Stimulated activated CD8-positive, alpha-beta memory T cell treated with anti-CD3 and anti-CD28 coated beads, Interleukin-15, amount 100 ng/mL, for 1 hour (primary cell): ENCODE measurements at regions not wholly inside any gene's neighbourhood (a gene's known extent, or its start where the extent isn't known, plus 50 kb on each side); places are given as distances from the start of the nearest gene placed in this dataset.

Source experiments
- DNase-seq: peaks from one replicate; pipeline ENCODE4 v3.0.0-alpha.2; 2020; ENCODE audit warnings: low read depth

DNA sequence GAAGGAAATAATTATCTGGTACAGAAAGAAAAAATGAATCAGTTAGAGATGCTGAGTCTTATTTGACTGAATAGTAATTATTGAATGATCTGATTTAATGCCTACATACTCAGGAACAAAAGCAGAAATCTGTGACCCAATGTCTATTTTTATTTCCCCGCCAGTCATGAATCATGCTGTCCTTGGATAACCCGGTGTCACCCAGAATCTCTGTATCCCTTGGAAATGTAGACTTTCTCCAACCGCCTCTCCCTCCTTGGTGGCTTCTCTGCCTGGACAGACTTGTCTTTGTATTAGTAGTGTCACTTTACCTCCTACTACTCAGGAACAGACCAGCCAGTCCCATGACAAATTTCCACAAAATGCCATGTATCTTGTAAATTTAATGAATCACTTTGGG is 173.3 kb upstream of the PDGFD start:
- DNase-seq, result no peak

DNA sequence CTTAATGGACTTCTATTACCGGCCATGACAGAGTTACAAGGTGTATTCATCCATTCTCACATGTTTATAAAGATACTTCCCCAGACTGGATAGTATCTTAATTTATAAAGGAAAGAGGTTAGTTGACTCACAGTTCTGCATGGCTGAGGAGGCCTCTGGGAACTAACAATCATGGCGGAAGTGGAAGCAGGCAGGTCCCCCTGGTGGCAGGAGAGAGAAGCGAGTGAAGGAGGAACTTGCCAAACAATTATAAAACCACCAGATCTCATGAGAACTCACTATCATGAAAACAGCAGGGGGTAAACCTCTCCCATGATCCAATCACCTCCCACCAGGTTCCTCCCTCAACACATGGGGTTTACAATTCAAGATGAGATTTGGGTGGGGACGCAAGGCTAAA is 170.0 kb upstream of the PDGFD start:
- no peak for DNase-seq

DNA sequence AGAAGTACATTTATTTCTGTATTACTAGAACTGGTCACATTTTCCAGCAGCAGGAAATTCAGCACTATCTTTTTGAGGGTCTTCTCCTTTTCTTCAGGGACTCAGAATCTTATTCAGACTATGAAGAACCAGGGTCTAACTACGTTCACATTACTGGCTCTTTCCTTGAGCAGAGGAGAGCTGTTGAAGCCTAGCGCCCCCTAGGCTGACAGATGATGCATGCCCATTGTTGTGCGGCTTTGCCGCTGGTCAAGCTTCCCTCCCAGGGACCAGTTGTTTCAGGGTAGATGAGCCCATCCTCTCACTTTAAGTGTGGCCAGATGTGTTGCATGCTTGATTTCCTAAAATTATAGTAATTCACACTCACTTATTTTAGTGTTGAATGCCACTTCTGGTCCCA is 168.2 kb upstream of the PDGFD start:
- DNase-seq, result no peak

DNA sequence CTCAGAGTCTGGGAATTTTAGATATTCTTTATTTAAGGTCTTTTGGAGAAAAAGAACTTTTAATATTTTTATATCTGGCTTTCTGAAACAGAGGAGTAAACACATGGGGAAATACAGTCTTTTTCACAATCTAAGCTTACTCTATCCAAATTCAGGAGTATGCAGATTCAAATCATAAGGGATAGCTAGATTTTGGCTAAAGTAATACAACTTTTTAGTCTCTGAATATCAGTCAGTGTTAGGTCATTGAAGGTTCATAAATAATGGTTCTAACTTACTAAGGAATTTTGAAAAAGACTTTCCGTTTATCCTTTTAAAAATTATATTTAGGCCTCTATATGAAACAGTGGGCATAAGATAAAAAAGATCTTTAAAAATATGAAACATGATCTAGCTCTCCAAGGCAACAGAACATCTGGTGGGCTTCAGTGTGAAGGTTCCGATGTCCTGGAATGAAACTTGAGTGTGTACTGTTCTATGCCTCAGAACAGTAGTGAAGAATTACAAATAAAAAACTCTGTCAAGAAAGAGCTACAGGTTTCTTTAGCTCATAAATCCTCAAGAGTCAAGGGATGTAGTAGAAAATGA is 165.2 kb upstream of the PDGFD start:
- no peak for DNase-seq

- DNase-seq, result no peak
These were observed 164.6 kb upstream of the PDGFD start for GRCh38 chr11:104328512-104328907.

DNA sequence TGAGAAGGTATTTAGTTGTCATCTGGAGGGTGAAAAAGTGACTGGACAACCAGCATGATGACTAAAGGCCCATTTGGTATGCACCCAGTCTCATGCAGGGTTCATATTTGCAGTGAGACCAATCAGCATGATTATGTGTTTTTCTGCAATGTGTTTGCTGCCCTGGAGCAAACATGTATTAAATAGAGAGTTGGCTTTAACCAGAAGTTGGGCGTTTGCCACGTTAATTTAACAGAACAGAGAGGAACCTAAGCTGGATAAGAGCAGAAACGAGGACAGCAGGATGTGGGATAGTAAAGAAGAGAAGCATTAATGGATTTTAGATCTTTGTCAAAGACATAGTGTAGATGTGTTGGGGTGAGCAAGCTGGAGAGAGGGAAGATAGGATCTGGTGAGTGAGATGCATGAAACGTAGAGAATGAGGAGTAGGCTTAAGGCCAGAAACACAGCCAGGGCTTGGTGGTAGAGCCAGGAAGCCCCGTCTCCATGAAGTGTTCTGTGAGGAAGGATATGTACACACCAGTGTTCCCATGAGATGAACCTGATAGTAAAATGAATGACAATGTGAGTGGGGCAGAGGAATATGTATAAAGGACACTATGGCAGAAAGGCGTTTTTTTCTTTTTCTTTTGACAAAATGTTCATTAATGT is 164.0 kb upstream of the PDGFD start:
- DNase-seq, result no peak

GRCh38 chr11:104325093-104325492 is 161.1 kb upstream of the PDGFD start:
- DNase-seq, result no peak

DNA sequence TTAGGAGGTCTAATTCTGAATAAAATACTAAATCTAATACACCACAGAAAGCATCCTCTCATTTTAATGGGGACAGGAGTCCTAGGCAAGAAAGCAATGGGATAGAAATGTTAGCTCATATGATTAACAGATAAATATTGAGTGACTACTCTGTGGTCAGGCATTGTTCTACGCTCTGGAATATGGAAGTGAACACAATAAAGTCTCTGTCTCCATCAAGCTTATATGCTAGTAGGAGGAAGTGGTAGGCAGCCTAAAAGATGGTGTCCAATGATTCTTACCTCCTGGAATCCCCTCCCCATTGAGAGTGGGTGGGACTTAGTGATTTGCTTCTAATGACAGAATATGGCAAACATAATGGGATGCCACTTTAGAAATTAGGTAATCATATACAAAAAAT is 160.3 kb upstream of the PDGFD start:
- DNase-seq, result no peak

- DNase-seq, result no peak
These were observed 159.9 kb upstream of the PDGFD start for GRCh38 chr11:104323841-104324240.

DNA sequence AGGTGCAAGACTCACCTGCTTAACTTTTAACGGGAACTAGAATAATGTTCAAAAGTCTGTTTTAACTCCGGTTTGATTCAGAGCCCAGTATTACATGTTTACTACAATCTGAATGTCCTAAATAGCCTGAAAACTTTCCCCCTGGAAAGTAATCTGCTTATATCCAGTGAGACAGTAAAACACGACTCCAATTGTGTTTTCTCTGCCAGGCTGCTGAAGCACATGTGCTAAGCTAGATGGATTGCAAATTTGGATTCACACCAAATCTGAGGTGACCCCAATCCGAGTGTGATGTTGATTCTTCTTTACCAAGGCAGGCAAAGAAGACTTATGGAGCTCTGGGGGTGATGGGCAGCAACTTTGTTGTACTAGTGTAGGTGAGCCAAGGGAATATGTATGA is 158.7 kb upstream of the PDGFD start:
- no peak for DNase-seq

DNA sequence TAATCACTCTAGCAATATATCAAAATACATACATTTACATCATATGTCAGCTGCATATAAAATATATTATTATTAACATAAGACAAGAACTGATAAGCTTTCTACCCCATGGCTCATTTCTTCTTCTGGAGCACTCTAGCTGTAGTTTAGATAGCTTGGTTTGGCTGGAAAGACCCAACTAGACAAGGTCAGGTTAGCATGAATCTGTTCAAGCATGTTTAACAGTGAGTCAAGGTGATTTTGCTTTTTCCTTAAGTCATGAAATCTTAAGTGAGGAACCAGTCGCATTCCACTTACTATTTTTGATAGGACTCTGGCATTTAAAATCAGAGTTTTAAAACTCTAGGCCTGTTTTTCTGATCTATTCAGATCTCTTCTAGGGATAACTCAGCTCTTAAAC is 157.0 kb upstream of the PDGFD start:
- DNase-seq, result no peak

DNA sequence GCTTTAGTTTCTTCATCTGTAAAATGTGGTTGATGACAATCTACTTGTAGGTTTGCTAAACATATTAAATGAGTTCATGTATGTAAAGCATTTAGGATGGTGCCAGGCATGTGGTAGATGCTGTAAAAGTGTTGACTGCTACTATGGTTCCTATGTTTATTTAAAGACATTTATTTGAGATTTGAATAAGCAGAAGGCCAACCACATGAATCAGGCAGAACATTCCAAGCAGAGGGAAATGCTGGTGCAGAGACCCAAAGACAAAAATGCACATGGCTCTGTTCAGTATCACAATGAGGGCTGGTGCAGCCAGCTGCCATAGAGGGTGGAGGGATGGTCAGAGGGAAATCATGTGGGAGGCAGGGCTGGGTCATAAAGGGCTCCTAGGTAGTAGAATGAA is 156.2 kb upstream of the PDGFD start:
- DNase-seq, result no peak

- DNase-seq, result no peak
These were observed 155.4 kb upstream of the PDGFD start for GRCh38 chr11:104319396-104319795.

GRCh38 chr11:104306862-104307474 is 143.0 kb upstream of the PDGFD start:
- DNase-seq, result no peak

DNA sequence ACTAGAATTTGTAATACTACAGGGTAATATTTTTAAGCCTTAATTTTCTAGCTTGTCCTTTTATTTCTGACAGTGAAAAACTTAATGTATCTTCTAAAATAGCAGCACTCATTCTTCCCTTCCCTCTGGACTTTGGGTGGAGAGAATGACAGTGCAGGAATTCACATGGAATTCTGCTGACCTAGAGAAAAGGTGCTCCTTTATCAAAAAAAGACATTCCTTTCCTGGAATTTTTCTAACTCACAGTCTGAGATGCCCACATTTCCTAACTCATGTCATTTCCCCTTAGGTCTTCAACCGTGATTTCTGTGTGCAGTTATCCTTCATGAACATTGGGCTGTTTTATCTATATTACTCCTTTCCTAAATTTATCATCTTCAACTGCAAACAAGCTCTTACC is 137.8 kb upstream of the PDGFD start:
- no peak for DNase-seq

GRCh38 chr11:104291646-104292045 is 127.7 kb upstream of the PDGFD start:
- no peak for DNase-seq

GRCh38 chr11:104286129-104286528 is 122.2 kb upstream of the PDGFD start:
- DNase-seq, result no peak

GRCh38 chr11:104279587-104279986 is 115.6 kb upstream of the PDGFD start:
- no peak for DNase-seq

GRCh38 chr11:104275992-104276391 is 112.0 kb upstream of the PDGFD start:
- no peak for DNase-seq

DNA sequence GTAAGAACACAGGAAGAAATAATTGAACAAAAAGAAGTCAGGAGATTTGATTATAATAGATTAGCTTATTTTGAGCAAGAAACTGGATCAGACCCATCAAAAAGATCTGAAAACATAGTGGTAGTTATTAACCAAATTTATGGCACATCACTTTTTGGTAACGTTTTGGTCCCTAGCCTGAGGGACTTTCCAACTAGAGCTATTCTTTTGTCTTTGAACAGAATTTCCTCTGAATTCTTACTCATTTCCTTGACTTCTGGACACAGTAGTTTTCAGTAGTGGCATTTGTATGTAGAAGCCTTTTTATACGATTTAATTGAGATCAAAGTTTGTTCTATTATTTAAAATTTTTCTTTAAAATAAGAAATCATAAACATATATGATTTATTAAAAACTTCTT is 96.5 kb upstream of the PDGFD start:
- DNase-seq, result no peak

GRCh38 chr11:104259121-104259610 is 95.2 kb upstream of the PDGFD start:
- DNase-seq, result no peak

- no peak for DNase-seq
These were observed 92.6 kb upstream of the PDGFD start for GRCh38 chr11:104256525-104256924.

- DNase-seq, result no peak
These were observed 90.4 kb upstream of the PDGFD start for GRCh38 chr11:104254347-104254746.

GRCh38 chr11:104246590-104246989 is 82.6 kb upstream of the PDGFD start:
- no peak for DNase-seq
